ENCODE measurements at regions not wholly inside any gene's neighbourhood (a gene's known extent, or its start where the extent isn't known, plus 50 kb on each side); places are given as distances from the start of the nearest gene placed in this dataset.
A peak's percentile ranks its signal among the peaks of the same experiment; 100 is the strongest.

DNA sequence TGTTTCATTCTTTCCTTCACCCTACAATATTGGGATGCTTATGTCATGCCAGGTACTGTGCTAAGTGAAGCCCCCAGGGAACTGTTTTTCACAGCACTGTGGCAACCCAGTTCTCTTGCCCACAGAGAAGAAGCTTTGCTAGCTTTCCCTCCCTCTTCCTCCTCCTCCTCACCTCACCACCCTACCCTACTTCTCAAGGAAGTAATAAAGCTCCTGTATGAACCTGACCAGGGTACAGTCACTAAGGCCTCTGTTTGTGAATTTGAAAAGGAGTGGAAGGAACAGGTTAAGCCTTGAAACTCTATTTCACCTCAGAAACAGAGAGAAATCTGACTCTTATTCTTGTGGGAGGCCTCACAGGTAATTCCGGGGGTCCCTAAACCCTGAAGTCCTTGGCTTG, 219.4 kb upstream of the RADX start:
- Histone ChIP-seq H3K27me3 (no peaks in the 10 kb centered on the region), H3K4me3 (no peak overlapping the region), H3K9me3 (no peaks in the 10 kb centered on the region), H3K4me1 (no peaks in the 10 kb centered on the region), H3K36me3 (no peaks in the 10 kb centered on the region), H3K27ac (no peak overlapping the region)
- no peak for TF ChIP-seq POLR2A (IDR thresholded peaks at IDR 0.05)
- TF ChIP-seq, protein P1, sequence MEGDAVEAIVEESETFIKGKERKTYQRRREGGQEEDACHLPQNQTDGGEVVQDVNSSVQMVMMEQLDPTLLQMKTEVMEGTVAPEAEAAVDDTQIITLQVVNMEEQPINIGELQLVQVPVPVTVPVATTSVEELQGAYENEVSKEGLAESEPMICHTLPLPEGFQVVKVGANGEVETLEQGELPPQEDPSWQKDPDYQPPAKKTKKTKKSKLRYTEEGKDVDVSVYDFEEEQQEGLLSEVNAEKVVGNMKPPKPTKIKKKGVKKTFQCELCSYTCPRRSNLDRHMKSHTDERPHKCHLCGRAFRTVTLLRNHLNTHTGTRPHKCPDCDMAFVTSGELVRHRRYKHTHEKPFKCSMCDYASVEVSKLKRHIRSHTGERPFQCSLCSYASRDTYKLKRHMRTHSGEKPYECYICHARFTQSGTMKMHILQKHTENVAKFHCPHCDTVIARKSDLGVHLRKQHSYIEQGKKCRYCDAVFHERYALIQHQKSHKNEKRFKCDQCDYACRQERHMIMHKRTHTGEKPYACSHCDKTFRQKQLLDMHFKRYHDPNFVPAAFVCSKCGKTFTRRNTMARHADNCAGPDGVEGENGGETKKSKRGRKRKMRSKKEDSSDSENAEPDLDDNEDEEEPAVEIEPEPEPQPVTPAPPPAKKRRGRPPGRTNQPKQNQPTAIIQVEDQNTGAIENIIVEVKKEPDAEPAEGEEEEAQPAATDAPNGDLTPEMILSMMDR (IDR thresholded peaks at IDR 0.05), result no peak
- DNase-seq (no peak), ATAC-seq (no peak)
- intact Hi-C loops (cut with DNase I), result no loop called here
- WGBS (ENCODE audit: insufficient coverage, low coverage, low lambda C conversion rate, missing lambda C conversion rate), result 25% methylated on average over 1 of the region's 1 CpG

DNA sequence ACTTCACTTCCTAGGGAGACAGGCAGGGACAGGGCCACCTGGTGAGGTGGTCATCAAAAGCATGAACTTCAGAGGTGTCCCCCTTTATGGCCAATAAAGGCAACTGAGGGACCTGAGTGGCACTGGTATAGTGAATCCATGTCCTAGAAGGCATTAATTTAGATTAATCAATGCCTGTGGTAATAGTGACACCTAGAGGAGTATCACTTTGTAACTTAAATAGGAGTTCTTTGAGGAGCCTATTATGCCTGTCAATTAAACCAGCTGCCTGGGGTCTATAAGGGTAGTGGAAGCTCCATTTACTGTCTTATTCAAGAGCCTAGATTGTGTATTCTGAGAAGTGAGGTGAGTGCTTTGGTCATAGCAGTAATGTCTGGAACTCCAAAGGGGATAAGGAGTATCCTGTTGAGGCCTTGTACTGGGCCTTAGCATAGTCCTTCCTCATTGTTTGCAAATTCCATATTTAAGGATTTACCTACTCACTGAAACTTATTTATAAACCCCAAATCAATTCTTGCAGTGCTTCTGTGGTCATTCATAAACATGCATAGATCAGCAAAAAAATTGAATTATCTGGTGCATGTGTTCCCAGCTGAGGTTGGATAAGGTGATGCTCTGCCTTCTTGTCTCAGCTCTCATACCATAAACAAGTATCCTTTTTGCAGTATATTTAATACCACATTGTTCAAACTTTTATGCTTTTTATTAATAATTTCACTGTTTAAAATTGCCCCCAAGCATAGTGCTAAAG, 213.8 kb upstream of the RADX start:
- no peak for DNase-seq
- intact Hi-C loops (cut with DNase I), result no loop called here
- Histone ChIP-seq H3K9me3 (no peaks in the 10 kb centered on the region), H3K27ac (no peak overlapping the region), H3K4me1 (no peaks in the 10 kb centered on the region), H3K4me3 (no peak overlapping the region), H3K27me3 (no peaks in the 10 kb centered on the region), H3K36me3 (no peaks in the 10 kb centered on the region)
- TF ChIP-seq, protein P1 (IDR thresholded peaks at IDR 0.05), result peak; percentile 27 to 41 (median 36)
- TF ChIP-seq POLR2A (IDR thresholded peaks at IDR 0.05), result no peak
- ATAC-seq, result peak; percentile 38 to 67 (median 59)

DNA sequence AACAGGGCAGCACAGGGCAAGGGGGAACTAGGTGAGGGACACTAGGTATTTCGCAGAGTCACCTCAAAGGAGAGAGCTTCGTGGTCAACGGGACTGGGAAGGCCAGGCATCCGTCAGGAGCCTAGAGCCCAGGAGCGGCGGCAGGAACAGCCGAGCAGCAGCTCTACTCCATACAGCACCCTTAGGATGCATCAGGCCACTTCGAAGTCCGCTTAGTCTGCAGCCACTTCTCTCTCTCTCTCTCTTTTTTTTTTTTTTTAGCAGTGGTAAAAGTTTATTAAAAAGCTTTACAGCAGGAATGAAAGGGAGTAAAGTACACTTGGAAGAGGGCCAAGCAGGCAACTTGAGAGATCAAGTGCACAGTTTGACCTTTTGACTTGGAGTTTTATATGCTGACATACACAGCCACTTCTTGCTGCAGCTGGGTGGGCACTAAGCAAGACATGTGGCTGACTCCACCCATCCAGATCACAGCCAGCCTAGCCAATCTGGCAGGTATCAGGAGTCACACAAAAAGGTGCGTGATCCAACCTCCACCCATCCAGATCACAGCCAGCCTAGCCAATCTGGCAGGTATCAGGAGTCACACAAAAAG, 209.7 kb upstream of the RADX start:
- Histone ChIP-seq H3K27me3 (no peaks in the 10 kb centered on the region), H3K27ac (no peak overlapping the region), H3K9me3 (no peaks in the 10 kb centered on the region), H3K4me1 (no peaks in the 10 kb centered on the region), H3K36me3 (no peaks in the 10 kb centered on the region), H3K4me3 (no peak overlapping the region)
- ATAC-seq (no peak), DNase-seq (no peak)
- TF ChIP-seq, protein P1 (IDR thresholded peaks at IDR 0.05), result no peak
- TF ChIP-seq POLR2A (IDR thresholded peaks at IDR 0.05), result no peak
- WGBS (ENCODE audit: insufficient coverage, low coverage, low lambda C conversion rate, missing lambda C conversion rate), result 79% methylated on average over 5 of the region's 10 CpGs
- intact Hi-C loops (cut with DNase I), result no loop called here

DNA sequence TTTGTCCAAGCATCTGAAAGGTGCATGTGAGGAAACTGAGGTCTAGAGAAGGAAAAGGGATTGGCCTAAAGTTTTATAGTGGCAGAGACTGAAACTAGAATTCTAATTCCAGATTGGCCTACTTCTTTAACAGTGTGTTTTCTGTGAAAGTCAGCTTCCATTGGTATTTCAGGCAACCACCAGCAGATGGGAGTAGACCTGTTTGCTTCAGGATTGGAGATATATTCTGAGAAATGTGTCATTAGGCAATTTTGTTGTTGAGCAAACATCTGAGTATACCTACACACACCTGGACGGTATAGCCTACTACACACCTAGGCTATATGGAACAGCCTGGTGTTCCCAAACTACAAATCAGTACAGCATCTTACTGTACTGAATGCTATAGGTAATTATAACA, 207.3 kb upstream of the RADX start:
- Histone ChIP-seq H3K9me3 (no peaks in the 10 kb centered on the region), H3K27me3 (no peaks in the 10 kb centered on the region), H3K36me3 (no peaks in the 10 kb centered on the region), H3K27ac (no peak overlapping the region), H3K4me1 (no peaks in the 10 kb centered on the region), H3K4me3 (no peak overlapping the region)
- ATAC-seq (peak in 2 of 4 donors; percentile 33 to 46), DNase-seq (no peak)
- WGBS (ENCODE audit: insufficient coverage, low coverage, low lambda C conversion rate, missing lambda C conversion rate), result 47% methylated on average over 1 of the region's 1 CpG
- no peak for TF ChIP-seq POLR2A (IDR thresholded peaks at IDR 0.05)
- TF ChIP-seq, protein P1 (IDR thresholded peaks at IDR 0.05), result peak; percentile 12 to 34 (median 32)
- intact Hi-C loops (cut with DNase I), result no loop called here
